ENCODE measurements at regions not wholly inside any gene's neighbourhood (a gene's known extent, or its start where the extent isn't known, plus 50 kb on each side); places are given as distances from the start of the nearest gene placed in this dataset.
"Not testable (repeated sequence)": the region's sequence is repeated elsewhere in the genome, so short reads cannot be mapped to it uniquely, and the experiment has no call there.

DNA sequence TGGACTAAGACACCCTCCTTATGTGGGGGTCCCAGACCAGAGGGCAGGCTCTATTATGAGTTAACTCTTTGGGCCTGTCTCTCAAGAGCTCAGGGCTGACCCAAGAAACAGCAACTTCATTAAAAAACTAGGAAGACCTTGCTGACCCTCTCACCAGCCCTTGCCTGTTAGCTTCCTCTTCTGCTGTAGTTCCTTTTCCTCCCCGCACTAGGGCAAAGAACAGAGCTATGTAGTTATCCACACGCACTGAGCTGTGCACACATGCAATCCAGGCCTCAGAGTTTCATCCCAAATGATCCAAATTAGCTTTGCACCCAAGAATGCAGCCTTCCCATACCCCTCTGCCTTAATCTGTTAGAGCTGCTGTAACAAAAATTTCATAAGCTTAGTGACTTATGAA, 539.6 kb upstream of the CADM1 start:
- H3K27me3 ChIP-seq (ENCODE audit: insufficient read depth, low read depth, low read length): no peaks in the 10 kb centered on the region
- TF ChIP-seq POLR2AphosphoS5 (IDR thresholded peaks at IDR 0.05) (no peak), EP300 (conservative IDR thresholded peaks at IDR 0.05; ENCODE audit: poor library complexity, severe bottlenecking) (no peak), SMC3 (conservative IDR thresholded peaks at IDR 0.05; ENCODE audit: poor library complexity) (no peak), TAF1 (IDR thresholded peaks at IDR 0.05; ENCODE audit: low read depth) (no peak), EZH2 (IDR thresholded peaks at IDR 0.05; ENCODE audit: borderline replicate concordance, insufficient read depth, low read length, poor library complexity, severe bottlenecking) (no peak), MXI1 (conservative IDR thresholded peaks at IDR 0.05; ENCODE audit: poor library complexity, severe bottlenecking) (no peak), RAD21 (conservative IDR thresholded peaks at IDR 0.05) (no peak)
- TF ChIP-seq, protein P1, sequence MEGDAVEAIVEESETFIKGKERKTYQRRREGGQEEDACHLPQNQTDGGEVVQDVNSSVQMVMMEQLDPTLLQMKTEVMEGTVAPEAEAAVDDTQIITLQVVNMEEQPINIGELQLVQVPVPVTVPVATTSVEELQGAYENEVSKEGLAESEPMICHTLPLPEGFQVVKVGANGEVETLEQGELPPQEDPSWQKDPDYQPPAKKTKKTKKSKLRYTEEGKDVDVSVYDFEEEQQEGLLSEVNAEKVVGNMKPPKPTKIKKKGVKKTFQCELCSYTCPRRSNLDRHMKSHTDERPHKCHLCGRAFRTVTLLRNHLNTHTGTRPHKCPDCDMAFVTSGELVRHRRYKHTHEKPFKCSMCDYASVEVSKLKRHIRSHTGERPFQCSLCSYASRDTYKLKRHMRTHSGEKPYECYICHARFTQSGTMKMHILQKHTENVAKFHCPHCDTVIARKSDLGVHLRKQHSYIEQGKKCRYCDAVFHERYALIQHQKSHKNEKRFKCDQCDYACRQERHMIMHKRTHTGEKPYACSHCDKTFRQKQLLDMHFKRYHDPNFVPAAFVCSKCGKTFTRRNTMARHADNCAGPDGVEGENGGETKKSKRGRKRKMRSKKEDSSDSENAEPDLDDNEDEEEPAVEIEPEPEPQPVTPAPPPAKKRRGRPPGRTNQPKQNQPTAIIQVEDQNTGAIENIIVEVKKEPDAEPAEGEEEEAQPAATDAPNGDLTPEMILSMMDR (IDR thresholded peaks at IDR 0.05; ENCODE audit: poor library complexity, severe bottlenecking): no peak
- TF ChIP-seq, protein P2, sequence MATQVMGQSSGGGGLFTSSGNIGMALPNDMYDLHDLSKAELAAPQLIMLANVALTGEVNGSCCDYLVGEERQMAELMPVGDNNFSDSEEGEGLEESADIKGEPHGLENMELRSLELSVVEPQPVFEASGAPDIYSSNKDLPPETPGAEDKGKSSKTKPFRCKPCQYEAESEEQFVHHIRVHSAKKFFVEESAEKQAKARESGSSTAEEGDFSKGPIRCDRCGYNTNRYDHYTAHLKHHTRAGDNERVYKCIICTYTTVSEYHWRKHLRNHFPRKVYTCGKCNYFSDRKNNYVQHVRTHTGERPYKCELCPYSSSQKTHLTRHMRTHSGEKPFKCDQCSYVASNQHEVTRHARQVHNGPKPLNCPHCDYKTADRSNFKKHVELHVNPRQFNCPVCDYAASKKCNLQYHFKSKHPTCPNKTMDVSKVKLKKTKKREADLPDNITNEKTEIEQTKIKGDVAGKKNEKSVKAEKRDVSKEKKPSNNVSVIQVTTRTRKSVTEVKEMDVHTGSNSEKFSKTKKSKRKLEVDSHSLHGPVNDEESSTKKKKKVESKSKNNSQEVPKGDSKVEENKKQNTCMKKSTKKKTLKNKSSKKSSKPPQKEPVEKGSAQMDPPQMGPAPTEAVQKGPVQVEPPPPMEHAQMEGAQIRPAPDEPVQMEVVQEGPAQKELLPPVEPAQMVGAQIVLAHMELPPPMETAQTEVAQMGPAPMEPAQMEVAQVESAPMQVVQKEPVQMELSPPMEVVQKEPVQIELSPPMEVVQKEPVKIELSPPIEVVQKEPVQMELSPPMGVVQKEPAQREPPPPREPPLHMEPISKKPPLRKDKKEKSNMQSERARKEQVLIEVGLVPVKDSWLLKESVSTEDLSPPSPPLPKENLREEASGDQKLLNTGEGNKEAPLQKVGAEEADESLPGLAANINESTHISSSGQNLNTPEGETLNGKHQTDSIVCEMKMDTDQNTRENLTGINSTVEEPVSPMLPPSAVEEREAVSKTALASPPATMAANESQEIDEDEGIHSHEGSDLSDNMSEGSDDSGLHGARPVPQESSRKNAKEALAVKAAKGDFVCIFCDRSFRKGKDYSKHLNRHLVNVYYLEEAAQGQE (IDR thresholded peaks at IDR 0.05; ENCODE audit: borderline replicate concordance): no peak
- H3K36me3 ChIP-seq (ENCODE audit: insufficient read depth, low read length): no peaks in the 10 kb centered on the region
- H4K20me1 ChIP-seq (ENCODE audit: insufficient read depth): no peaks in the 10 kb centered on the region
- no peaks in the 10 kb centered on the region for H3F3A ChIP-seq (ENCODE audit: insufficient read depth, low read length, poor library complexity, severe bottlenecking)
- no peak overlapping the region for H2AFZ ChIP-seq (ENCODE audit: low read depth, low read length)
- no peak overlapping the region for H3K9ac ChIP-seq (ENCODE audit: low read length)
- no peaks in the 10 kb centered on the region for H3K9me3 ChIP-seq (ENCODE audit: low read length)
- no peak overlapping the region for H3K4me3 ChIP-seq (ENCODE audit: low read length)
- no peak overlapping the region for H3K27ac ChIP-seq (ENCODE audit: low read length)
- H3K79me2 ChIP-seq (replicated peaks; ENCODE audit: insufficient read depth, low read length): no peaks in the 10 kb centered on the region
- H3K4me2 ChIP-seq (ENCODE audit: low read length): no peak overlapping the region
- H3K9me2 ChIP-seq (ENCODE audit: insufficient read depth, low read length): no peaks in the 10 kb centered on the region

DNA sequence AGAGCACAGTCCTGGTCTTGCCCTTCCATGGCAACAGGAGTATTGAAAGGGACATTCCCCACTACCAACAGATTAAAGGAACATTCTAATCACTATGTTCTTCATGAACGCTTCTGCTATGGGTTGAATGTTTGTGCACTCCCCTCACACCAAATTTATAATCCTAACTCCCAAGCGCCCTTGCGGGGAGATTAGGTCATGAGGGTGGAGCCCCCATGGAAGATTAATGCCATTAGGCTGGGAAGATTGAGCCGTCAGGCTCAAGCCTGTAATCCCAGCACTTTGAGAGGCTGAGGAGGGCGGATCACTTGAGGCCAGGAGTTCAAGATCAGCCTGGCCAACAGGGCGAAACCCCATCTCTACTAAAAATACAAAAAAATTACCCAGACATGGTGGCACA, 538.8 kb upstream of the CADM1 start:
- H3K79me2 ChIP-seq (replicated peaks; ENCODE audit: insufficient read depth, low read length); H3K27me3 ChIP-seq (ENCODE audit: insufficient read depth, low read depth, low read length); H4K20me1 ChIP-seq (ENCODE audit: insufficient read depth); H3K27ac ChIP-seq (ENCODE audit: low read length); H3K36me3 ChIP-seq (ENCODE audit: insufficient read depth, low read length); H3K9me3 ChIP-seq (ENCODE audit: low read length); H3K4me2 ChIP-seq (ENCODE audit: low read length); H3K9ac ChIP-seq (ENCODE audit: low read length); H2AFZ ChIP-seq (ENCODE audit: low read depth, low read length); H3K4me3 ChIP-seq (ENCODE audit: low read length); H3K9me2 ChIP-seq (ENCODE audit: insufficient read depth, low read length); H3F3A ChIP-seq (ENCODE audit: insufficient read depth, low read length, poor library complexity, severe bottlenecking): not testable (repeated sequence)

DNA sequence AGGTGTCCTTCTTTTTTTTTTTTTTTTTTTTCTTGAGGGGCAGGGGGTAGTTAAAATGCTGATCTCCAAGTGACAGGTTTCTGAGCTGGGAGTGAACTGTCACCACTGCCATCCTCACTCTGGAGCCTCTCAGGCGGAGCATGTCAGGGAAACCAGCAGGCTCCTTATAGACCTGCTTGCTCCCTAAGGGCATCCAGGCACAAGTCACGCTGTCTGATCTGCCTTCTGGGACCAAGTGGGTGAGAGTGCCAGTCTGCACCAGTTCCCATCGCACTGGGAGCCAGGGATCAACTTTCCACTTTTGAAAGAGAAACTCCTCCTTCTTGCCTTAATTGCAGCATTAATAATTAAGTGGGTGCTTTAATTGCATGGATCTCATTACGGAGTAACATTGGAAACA, 537.9 kb upstream of the CADM1 start:
- H3K27me3 ChIP-seq (ENCODE audit: insufficient read depth, low read depth, low read length): no peaks in the 10 kb centered on the region
- H3K4me3 ChIP-seq (ENCODE audit: low read length): no peak overlapping the region
- no peaks in the 10 kb centered on the region for H4K20me1 ChIP-seq (ENCODE audit: insufficient read depth)
- no peaks in the 10 kb centered on the region for H3K79me2 ChIP-seq (replicated peaks; ENCODE audit: insufficient read depth, low read length)
- no peak for TF ChIP-seq MXI1 (conservative IDR thresholded peaks at IDR 0.05; ENCODE audit: poor library complexity, severe bottlenecking)
- TF ChIP-seq, protein P1 (IDR thresholded peaks at IDR 0.05; ENCODE audit: poor library complexity, severe bottlenecking): no peak
- no peak for TF ChIP-seq POLR2AphosphoS5 (IDR thresholded peaks at IDR 0.05)
- TF ChIP-seq EP300 (conservative IDR thresholded peaks at IDR 0.05; ENCODE audit: poor library complexity, severe bottlenecking): no peak
- TF ChIP-seq, protein P2 (IDR thresholded peaks at IDR 0.05; ENCODE audit: borderline replicate concordance): no peak
- no peak for TF ChIP-seq RAD21 (conservative IDR thresholded peaks at IDR 0.05)
- TF ChIP-seq SMC3 (conservative IDR thresholded peaks at IDR 0.05; ENCODE audit: poor library complexity): no peak
- no peak for TF ChIP-seq EZH2 (IDR thresholded peaks at IDR 0.05; ENCODE audit: borderline replicate concordance, insufficient read depth, low read length, poor library complexity, severe bottlenecking)
- no peak for TF ChIP-seq TAF1 (IDR thresholded peaks at IDR 0.05; ENCODE audit: low read depth)
- H3K36me3 ChIP-seq (ENCODE audit: insufficient read depth, low read length): no peaks in the 10 kb centered on the region
- no peaks in the 10 kb centered on the region for H3K9me3 ChIP-seq (ENCODE audit: low read length)
- H3K9me2 ChIP-seq (ENCODE audit: insufficient read depth, low read length): no peaks in the 10 kb centered on the region
- H3K9ac ChIP-seq (ENCODE audit: low read length): no peak overlapping the region
- H3F3A ChIP-seq (ENCODE audit: insufficient read depth, low read length, poor library complexity, severe bottlenecking): no peaks in the 10 kb centered on the region
- H3K4me2 ChIP-seq (ENCODE audit: low read length): no peak overlapping the region
- H2AFZ ChIP-seq (ENCODE audit: low read depth, low read length): no peak overlapping the region
- H3K27ac ChIP-seq (ENCODE audit: low read length): peak overlapping the region; percentile 23

Measured in neural cell (in vitro differentiated cells).